Neural cell (in vitro differentiated cells): ENCODE measurements at regions not wholly inside any gene's neighbourhood (a gene's known extent, or its start where the extent isn't known, plus 50 kb on each side); places are given as distances from the start of the nearest gene placed in this dataset.

Experiments
- EP300 ChIP-seq: fragments of 450-650 bp; conservative IDR thresholded peaks from 2 replicates; pipeline ENCODE4 v1.6.1; 2014; ENCODE audit warnings: antibody characterized with exemption, mild to moderate bottlenecking, moderate library complexity; ENCODE audit not compliant: poor library complexity, severe bottlenecking
- EZH2 ChIP-seq: fragments of 200-600, 300-800 bp; shearing (Covaris generic), sonication (generic); IDR thresholded peaks from 2 replicates; pipeline ENCODE4 v1.6.1; 2014; ENCODE audit warnings: antibody characterized with exemption, low read length, borderline replicate concordance, mild to moderate bottlenecking; ENCODE audit not compliant: insufficient read depth, poor library complexity, severe bottlenecking
- MXI1 ChIP-seq: fragments of 450-650 bp; conservative IDR thresholded peaks from 2 replicates; pipeline ENCODE4 v1.6.1; 2014; ENCODE audit warnings: antibody characterized with exemption, mild to moderate bottlenecking; ENCODE audit not compliant: poor library complexity, severe bottlenecking
- POLR2AphosphoS5 ChIP-seq: IDR thresholded peaks from 2 replicates; pipeline ENCODE4 v1.6.1; 2012
- RAD21 ChIP-seq: fragments of 450-650 bp; conservative IDR thresholded peaks from 2 replicates; pipeline ENCODE4 v1.6.1; 2014; ENCODE audit warnings: antibody characterized with exemption, mild to moderate bottlenecking, moderate library complexity
- TAF1 ChIP-seq: IDR thresholded peaks from 2 replicates; pipeline ENCODE4 v1.6.1; 2012; ENCODE audit warnings: low read depth
- TF ChIP-seq, protein P1 (sequence below): fragments of 450-650 bp; IDR thresholded peaks from 2 replicates; pipeline ENCODE4 v1.5.1; 2014; ENCODE audit warnings: antibody characterized with exemption, mild to moderate bottlenecking, moderate library complexity; ENCODE audit not compliant: poor library complexity, severe bottlenecking
- TF ChIP-seq, protein P2 (sequence below): IDR thresholded peaks from 2 replicates; pipeline ENCODE4 v1.6.1; 2012; ENCODE audit warnings: borderline replicate concordance

DNA sequence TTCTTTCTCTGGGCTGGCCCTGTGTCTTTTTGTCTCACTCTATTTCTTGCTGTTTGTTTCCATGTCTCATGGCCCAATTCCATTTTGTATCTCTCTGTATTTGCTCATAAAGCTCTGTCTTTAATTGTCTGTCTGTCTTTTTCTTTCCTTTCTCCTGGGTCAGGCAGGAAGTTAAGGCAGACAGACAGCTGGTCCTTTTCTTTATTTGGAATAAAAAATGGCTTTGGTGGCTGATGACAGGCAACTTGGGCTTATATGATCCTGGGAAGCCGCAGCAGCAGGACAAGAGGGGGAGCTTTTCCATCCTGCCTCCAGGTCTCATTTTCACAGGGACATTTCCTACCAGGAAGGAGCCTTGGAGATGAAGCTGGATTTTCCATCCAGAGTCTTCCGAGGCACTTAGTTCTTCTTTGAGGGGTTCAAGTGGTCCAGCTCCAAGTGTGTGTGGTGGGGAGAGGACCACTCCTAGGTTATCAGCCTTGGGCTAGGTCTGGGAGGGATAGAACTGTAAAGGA is 138.7 kb downstream of the TDRD15 start:
- TF ChIP-seq RAD21 (no peak), EP300 (no peak), TAF1 (no peak), POLR2AphosphoS5 (no peak), EZH2 (no peak), MXI1 (no peak)
- TF ChIP-seq, protein P1, sequence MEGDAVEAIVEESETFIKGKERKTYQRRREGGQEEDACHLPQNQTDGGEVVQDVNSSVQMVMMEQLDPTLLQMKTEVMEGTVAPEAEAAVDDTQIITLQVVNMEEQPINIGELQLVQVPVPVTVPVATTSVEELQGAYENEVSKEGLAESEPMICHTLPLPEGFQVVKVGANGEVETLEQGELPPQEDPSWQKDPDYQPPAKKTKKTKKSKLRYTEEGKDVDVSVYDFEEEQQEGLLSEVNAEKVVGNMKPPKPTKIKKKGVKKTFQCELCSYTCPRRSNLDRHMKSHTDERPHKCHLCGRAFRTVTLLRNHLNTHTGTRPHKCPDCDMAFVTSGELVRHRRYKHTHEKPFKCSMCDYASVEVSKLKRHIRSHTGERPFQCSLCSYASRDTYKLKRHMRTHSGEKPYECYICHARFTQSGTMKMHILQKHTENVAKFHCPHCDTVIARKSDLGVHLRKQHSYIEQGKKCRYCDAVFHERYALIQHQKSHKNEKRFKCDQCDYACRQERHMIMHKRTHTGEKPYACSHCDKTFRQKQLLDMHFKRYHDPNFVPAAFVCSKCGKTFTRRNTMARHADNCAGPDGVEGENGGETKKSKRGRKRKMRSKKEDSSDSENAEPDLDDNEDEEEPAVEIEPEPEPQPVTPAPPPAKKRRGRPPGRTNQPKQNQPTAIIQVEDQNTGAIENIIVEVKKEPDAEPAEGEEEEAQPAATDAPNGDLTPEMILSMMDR, result no peak
- TF ChIP-seq, protein P2, sequence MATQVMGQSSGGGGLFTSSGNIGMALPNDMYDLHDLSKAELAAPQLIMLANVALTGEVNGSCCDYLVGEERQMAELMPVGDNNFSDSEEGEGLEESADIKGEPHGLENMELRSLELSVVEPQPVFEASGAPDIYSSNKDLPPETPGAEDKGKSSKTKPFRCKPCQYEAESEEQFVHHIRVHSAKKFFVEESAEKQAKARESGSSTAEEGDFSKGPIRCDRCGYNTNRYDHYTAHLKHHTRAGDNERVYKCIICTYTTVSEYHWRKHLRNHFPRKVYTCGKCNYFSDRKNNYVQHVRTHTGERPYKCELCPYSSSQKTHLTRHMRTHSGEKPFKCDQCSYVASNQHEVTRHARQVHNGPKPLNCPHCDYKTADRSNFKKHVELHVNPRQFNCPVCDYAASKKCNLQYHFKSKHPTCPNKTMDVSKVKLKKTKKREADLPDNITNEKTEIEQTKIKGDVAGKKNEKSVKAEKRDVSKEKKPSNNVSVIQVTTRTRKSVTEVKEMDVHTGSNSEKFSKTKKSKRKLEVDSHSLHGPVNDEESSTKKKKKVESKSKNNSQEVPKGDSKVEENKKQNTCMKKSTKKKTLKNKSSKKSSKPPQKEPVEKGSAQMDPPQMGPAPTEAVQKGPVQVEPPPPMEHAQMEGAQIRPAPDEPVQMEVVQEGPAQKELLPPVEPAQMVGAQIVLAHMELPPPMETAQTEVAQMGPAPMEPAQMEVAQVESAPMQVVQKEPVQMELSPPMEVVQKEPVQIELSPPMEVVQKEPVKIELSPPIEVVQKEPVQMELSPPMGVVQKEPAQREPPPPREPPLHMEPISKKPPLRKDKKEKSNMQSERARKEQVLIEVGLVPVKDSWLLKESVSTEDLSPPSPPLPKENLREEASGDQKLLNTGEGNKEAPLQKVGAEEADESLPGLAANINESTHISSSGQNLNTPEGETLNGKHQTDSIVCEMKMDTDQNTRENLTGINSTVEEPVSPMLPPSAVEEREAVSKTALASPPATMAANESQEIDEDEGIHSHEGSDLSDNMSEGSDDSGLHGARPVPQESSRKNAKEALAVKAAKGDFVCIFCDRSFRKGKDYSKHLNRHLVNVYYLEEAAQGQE, result no peak
